NCI-H2107 (cell line): ENCODE measurements at regions not wholly inside any gene's neighbourhood (a gene's known extent, or its start where the extent isn't known, plus 50 kb on each side); places are given as distances from the start of the nearest gene placed in this dataset.
"Not testable (repeated sequence)": the region's sequence is repeated elsewhere in the genome, so short reads cannot be mapped to it uniquely, and the experiment has no call there.

ENCODE experiments used
- DNase-seq: peaks from one replicate; lab custom pipeline; 2025; lab: John Stamatoyannopoulos, UW

- no peak for DNase-seq
These were observed 252.6 kb upstream of the ANKRD30A start for GRCh38 chr10:36872702-36873393.

GRCh38 chr10:36840788-36841187 lies 284.6 kb upstream of the ANKRD30A start:
- no peak for DNase-seq

- DNase-seq: no peak
These were observed 288.0 kb upstream of the ANKRD30A start for GRCh38 chr10:36837416-36837815.

GRCh38 chr10:36819781-36820180 lies 305.6 kb upstream of the ANKRD30A start:
- DNase-seq: no peak

- DNase-seq: no peak
These were observed 307.5 kb upstream of the ANKRD30A start for GRCh38 chr10:36817898-36818297.

GRCh38 chr10:36808625-36809362 lies 316.6 kb upstream of the ANKRD30A start:
- no peak for DNase-seq

GRCh38 chr10:36803229-36803628 lies 322.2 kb upstream of the ANKRD30A start:
- no peak for DNase-seq

- no peak for DNase-seq
These were observed 322.8 kb upstream of the ANKRD30A start for GRCh38 chr10:36802490-36803153.

GRCh38 chr10:36801660-36802059 lies 323.7 kb upstream of the ANKRD30A start:
- no peak for DNase-seq

GRCh38 chr10:36794981-36795380 lies 330.4 kb upstream of the ANKRD30A start:
- DNase-seq: no peak

- no peak for DNase-seq
These were observed 335.4 kb upstream of the ANKRD30A start for GRCh38 chr10:36789974-36790373.

- DNase-seq: no peak
These were observed 337.2 kb upstream of the ANKRD30A start for GRCh38 chr10:36788152-36788551.

- no peak for DNase-seq
These were observed 342.0 kb upstream of the ANKRD30A start for GRCh38 chr10:36783400-36783799.

- DNase-seq: no peak
These were observed 343.8 kb upstream of the ANKRD30A start for GRCh38 chr10:36781570-36781969.

GRCh38 chr10:36780158-36780557 lies 345.2 kb upstream of the ANKRD30A start:
- no peak for DNase-seq

- peak; percentile 8 for DNase-seq
These were observed 346.1 kb upstream of the ANKRD30A start for GRCh38 chr10:36779238-36779846.

- DNase-seq: no peak
These were observed 346.7 kb upstream of the ANKRD30A start for GRCh38 chr10:36778651-36779050.

- DNase-seq: no peak
These were observed 351.7 kb upstream of the ANKRD30A start for GRCh38 chr10:36773652-36774051.

- no peak for DNase-seq
These were observed 353.7 kb upstream of the ANKRD30A start for GRCh38 chr10:36771725-36772124.

GRCh38 chr10:36769741-36770140 lies 355.7 kb upstream of the ANKRD30A start:
- DNase-seq: not testable (repeated sequence)

- no peak for DNase-seq
These were observed 358.5 kb upstream of the ANKRD30A start for GRCh38 chr10:36766940-36767339.

- no peak for DNase-seq
These were observed 359.0 kb upstream of the ANKRD30A start for GRCh38 chr10:36766415-36766810.
